GM12892 (cell line): ENCODE measurements at regions not wholly inside any gene's neighbourhood (a gene's known extent, or its start where the extent isn't known, plus 50 kb on each side); places are given as distances from the start of the nearest gene placed in this dataset.

Experiments
- DNase-seq: peaks from one replicate; pipeline ENCODE4 v3.0.0; 2011; ENCODE audit not compliant: insufficient read length
- FAIRE-seq: peaks from 2 replicates; lab custom pipeline; 2011; peaks lifted over from hg19 to GRCh38; lab: Jason Lieb, UNC
- POLR2A ChIP-seq: IDR thresholded peaks from 2 replicates; pipeline ENCODE4 v1.6.1; 2011; ENCODE audit warnings: low read depth, low read length, control low read depth
- POLR2AphosphoS5 ChIP-seq: IDR thresholded peaks from 2 replicates; pipeline ENCODE4 v1.6.1; 2011; ENCODE audit warnings: low read depth, low read length, control low read depth
- TAF1 ChIP-seq: IDR thresholded peaks from 2 replicates; pipeline ENCODE4 v1.6.1; 2011; ENCODE audit warnings: low read depth, mild to moderate bottlenecking, control low read depth, low read length, borderline replicate concordance

DNA sequence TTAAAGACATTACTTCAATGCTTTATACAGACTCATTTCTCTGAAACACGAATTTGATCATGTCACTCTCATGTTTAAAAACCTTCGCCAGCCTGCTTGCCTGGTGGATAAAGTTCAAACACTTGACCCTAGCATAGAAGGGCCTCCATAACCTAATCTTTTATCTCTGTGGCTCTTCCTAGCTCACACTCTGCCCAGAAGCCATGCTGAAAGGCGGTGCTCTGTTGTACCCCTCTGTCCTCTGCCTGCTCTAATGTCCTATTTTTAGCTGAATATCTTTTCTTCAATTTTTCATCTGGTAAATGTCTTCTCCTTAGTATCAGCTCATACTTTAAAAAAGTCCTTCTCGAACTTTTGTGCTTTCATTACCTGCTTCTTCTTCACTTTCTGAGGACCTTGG, 302.6 kb upstream of the BOD1L1 start:
- DNase-seq (no peak), FAIRE-seq (no peak)
- no peak for TF ChIP-seq TAF1
- no peak for TF ChIP-seq POLR2A
- TF ChIP-seq POLR2AphosphoS5, result no peak

GRCh38 chr4:13933191-13933590, 305.7 kb upstream of the BOD1L1 start:
- no peak for DNase-seq
- TF ChIP-seq POLR2A (no peak), TAF1 (no peak), POLR2AphosphoS5 (no peak)
- FAIRE-seq, result no peak

DNA sequence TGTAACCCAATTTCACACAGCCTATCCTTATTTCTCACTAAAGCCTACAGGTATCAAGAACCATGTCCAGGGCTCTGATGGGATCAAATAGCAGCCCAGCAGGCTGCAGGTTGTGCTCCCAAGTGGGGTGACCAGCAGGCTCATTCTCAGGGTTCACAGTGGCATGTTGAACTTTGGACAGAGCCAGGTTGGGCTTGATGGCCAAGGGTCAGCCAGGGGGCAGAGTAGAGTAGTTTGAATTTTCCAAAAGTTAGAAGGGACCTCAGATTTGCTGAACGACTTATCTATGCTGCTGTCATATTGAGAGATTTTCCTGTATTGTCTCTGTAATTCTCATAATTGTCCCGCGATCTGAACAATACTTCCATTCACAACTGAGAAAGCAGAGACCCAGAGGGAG, 310.8 kb upstream of the BOD1L1 start:
- FAIRE-seq (no peak), DNase-seq (no peak)
- no peak for TF ChIP-seq POLR2AphosphoS5
- TF ChIP-seq POLR2A, result no peak
- no peak for TF ChIP-seq TAF1

DNA sequence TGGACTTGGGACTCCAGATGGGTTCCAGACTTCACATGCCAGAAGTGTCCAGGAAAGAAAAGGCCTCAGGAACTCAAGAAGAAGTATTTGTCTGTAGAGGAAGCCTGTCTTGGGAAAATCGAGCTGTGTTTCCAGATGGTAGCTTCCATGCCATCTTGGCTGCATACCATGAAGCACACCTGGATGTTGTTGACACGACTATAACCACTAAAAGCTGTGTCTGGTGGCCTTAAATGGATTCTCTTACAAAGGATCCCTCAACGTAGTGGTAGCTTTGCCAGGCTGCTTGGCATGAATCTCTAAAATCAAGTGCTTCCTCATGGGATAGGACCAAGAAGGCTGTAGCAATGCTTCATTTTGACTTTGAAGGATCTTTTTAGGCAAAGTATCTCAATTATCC, 313.4 kb upstream of the BOD1L1 start:
- no peak for FAIRE-seq

GRCh38 chr4:13942977-13943376, 315.5 kb upstream of the BOD1L1 start:
- no peak for FAIRE-seq
- no peak for DNase-seq
- TF ChIP-seq TAF1, result no peak
- TF ChIP-seq POLR2AphosphoS5, result no peak
- no peak for TF ChIP-seq POLR2A

More for the DNA sequence above, 313.4 kb upstream of the BOD1L1 start:
- TF ChIP-seq TAF1, result no peak
- TF ChIP-seq POLR2AphosphoS5, result no peak
- TF ChIP-seq POLR2A, result no peak
- no peak for DNase-seq

DNA sequence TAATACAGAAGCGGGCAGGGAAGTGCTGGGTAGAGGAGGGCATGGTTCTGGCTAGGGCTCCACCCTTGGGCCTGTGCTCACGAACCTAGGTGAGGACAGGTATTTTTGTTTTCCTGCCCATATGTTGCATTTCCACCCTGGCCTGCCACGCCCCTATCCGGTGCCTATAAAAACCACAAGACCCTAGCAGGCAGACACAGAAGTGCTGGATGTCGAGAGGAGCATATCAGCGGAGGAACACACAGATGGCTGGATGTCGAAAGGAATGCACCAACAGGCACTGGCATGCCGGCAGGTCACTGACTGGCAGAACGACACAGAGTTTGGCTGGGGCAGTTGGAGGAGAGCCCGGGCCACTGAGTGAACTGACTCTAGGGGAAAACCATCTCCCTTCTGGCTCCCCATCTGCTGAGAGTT, 316.6 kb upstream of the BOD1L1 start:
- FAIRE-seq, result no peak
- DNase-seq, result no peak
- no peak for TF ChIP-seq POLR2AphosphoS5
- TF ChIP-seq TAF1, result no peak
- TF ChIP-seq POLR2A, result no peak

GRCh38 chr4:13947921-13948320, 320.4 kb upstream of the BOD1L1 start:
- no peak for FAIRE-seq
- DNase-seq, result no peak
- TF ChIP-seq POLR2AphosphoS5 (no peak), POLR2A (no peak), TAF1 (no peak)

DNA sequence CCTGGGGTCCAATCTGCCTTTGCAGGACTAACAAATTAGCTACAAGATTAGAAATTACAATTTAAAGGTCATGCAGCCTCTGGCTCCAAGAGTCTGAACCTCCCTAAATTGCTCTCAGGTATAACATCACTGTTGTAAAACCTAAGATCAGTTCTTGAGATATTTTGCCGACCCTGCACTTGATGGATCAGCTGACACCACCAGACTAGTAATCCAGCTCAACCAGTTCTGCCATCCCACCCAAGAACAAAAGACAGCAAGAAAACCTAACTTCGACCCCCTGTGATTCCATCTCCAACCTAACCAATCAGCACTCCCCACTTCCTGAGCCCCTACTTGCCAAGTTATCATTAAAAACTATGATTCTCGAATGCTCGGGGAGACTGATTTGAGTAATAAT, 323.0 kb upstream of the BOD1L1 start:
- FAIRE-seq, result no peak
- TF ChIP-seq TAF1 (no peak), POLR2AphosphoS5 (no peak), POLR2A (no peak)
- no peak for DNase-seq

- no peak for TF ChIP-seq POLR2A
- TF ChIP-seq POLR2AphosphoS5, result no peak
- no peak for TF ChIP-seq TAF1
- no peak for FAIRE-seq
Measured at GRCh38 chr4:13953083-13953482, 325.6 kb upstream of the BOD1L1 start.

DNA sequence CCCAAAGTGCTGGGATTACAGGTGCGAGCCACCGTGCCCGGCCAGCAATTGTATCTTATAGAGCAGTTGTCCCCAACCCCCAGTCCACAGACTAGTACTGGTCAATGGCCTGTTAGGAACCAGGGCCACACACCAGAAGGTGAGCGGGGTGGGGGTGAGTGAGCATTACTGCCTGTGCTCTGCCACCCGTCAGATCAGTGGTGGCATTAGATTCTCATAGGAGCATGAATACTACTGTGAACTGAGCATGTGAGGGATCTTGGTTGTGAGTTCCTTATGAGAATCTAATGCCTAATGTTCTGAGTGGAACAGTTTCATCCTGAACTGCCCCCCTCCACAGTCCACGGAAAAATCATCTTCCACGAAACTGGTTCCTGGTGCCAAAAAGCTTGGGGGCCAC, 328.0 kb upstream of the BOD1L1 start:
- FAIRE-seq, result no peak
- no peak for TF ChIP-seq POLR2A
- TF ChIP-seq TAF1, result no peak
- no peak for TF ChIP-seq POLR2AphosphoS5

More at GRCh38 chr4:13953083-13953482, 325.6 kb upstream of the BOD1L1 start:
- DNase-seq, result no peak

GRCh38 chr4:13956947-13957346, 329.4 kb upstream of the BOD1L1 start:
- no peak for TF ChIP-seq POLR2AphosphoS5
- TF ChIP-seq TAF1, result no peak
- no peak for TF ChIP-seq POLR2A
- DNase-seq (no peak), FAIRE-seq (no peak)

More for the DNA sequence above, 328.0 kb upstream of the BOD1L1 start:
- no peak for DNase-seq

GRCh38 chr4:13957871-13958270, 330.3 kb upstream of the BOD1L1 start:
- no peak for DNase-seq
- TF ChIP-seq POLR2AphosphoS5, result no peak
- no peak for TF ChIP-seq TAF1
- no peak for TF ChIP-seq POLR2A
- FAIRE-seq, result no peak
